HL-60 (cell line): ENCODE measurements at regions not wholly inside any gene's neighbourhood (a gene's known extent, or its start where the extent isn't known, plus 50 kb on each side); places are given as distances from the start of the nearest gene placed in this dataset.

Experiments
- CTCF ChIP-seq: IDR thresholded peaks from one replicate; pipeline ENCODE4 v1.5.1; 2011; ENCODE audit warnings: low read length, control low read depth, inconsistent platforms; ENCODE audit not compliant: insufficient read depth
- GABPA ChIP-seq: IDR thresholded peaks from 2 replicates; pipeline ENCODE4 v1.6.1; 2012; ENCODE audit warnings: low read depth

- TF ChIP-seq CTCF (no peak), GABPA (no peak)
These were observed 408.5 kb downstream of the CCER1 start for GRCh38 chr12:90546511-90546910.
